ENCODE measurements at regions not wholly inside any gene's neighbourhood (a gene's known extent, or its start where the extent isn't known, plus 50 kb on each side); places are given as distances from the start of the nearest gene placed in this dataset.

- no peaks in the 10 kb centered on the region for H3K36me3 Mint-ChIP-seq (ENCODE audit: low read depth, unreplicated experiment)
- no peak overlapping the region for H3K4me3 Mint-ChIP-seq (ENCODE audit: unreplicated experiment)
- no peaks in the 10 kb centered on the region for H3K27me3 Mint-ChIP-seq (ENCODE audit: unreplicated experiment)
- no peak overlapping the region for H3K27ac Mint-ChIP-seq (ENCODE audit: unreplicated experiment)
- no peaks in the 10 kb centered on the region for H3K9me3 Mint-ChIP-seq (ENCODE audit: unreplicated experiment)
- no peaks in the 10 kb centered on the region for H3K4me1 Mint-ChIP-seq (ENCODE audit: unreplicated experiment)
- TF ChIP-seq CTCF (IDR thresholded peaks at IDR 0.05; ENCODE audit: unreplicated experiment): no peak
- no peak for DNase-seq (ENCODE audit: low spot score)
Observed at GRCh38 chr2:14557111-14557510, 75.4 kb upstream of the LRATD1 start.

- no peak overlapping the region for H3K4me3 Mint-ChIP-seq (ENCODE audit: unreplicated experiment)
- no peaks in the 10 kb centered on the region for H3K27me3 Mint-ChIP-seq (ENCODE audit: unreplicated experiment)
- no peak for DNase-seq (ENCODE audit: low spot score)
- no peaks in the 10 kb centered on the region for H3K4me1 Mint-ChIP-seq (ENCODE audit: unreplicated experiment)
- H3K27ac Mint-ChIP-seq (ENCODE audit: unreplicated experiment): no peak overlapping the region
- no peaks in the 10 kb centered on the region for H3K36me3 Mint-ChIP-seq (ENCODE audit: low read depth, unreplicated experiment)
- no peak for TF ChIP-seq CTCF (IDR thresholded peaks at IDR 0.05; ENCODE audit: unreplicated experiment)
- H3K9me3 Mint-ChIP-seq (ENCODE audit: unreplicated experiment): no peaks in the 10 kb centered on the region
Observed at GRCh38 chr2:14557916-14558315, 74.6 kb upstream of the LRATD1 start.

GRCh38 chr2:14558335-14558919 lies 74.1 kb upstream of the LRATD1 start:
- no peaks in the 10 kb centered on the region for H3K27me3 Mint-ChIP-seq (ENCODE audit: unreplicated experiment)
- no peak for TF ChIP-seq CTCF (IDR thresholded peaks at IDR 0.05; ENCODE audit: unreplicated experiment)
- no peaks in the 10 kb centered on the region for H3K36me3 Mint-ChIP-seq (ENCODE audit: low read depth, unreplicated experiment)
- no peaks in the 10 kb centered on the region for H3K9me3 Mint-ChIP-seq (ENCODE audit: unreplicated experiment)
- no peak overlapping the region for H3K27ac Mint-ChIP-seq (ENCODE audit: unreplicated experiment)
- no peak overlapping the region for H3K4me3 Mint-ChIP-seq (ENCODE audit: unreplicated experiment)
- no peak for DNase-seq (ENCODE audit: low spot score)
- H3K4me1 Mint-ChIP-seq (ENCODE audit: unreplicated experiment): no peaks in the 10 kb centered on the region

GRCh38 chr2:14560716-14561115 lies 71.8 kb upstream of the LRATD1 start:
- no peaks in the 10 kb centered on the region for H3K27me3 Mint-ChIP-seq (ENCODE audit: unreplicated experiment)
- H3K4me1 Mint-ChIP-seq (ENCODE audit: unreplicated experiment): no peaks in the 10 kb centered on the region
- DNase-seq (ENCODE audit: low spot score): no peak
- no peaks in the 10 kb centered on the region for H3K36me3 Mint-ChIP-seq (ENCODE audit: low read depth, unreplicated experiment)
- H3K9me3 Mint-ChIP-seq (ENCODE audit: unreplicated experiment): no peaks in the 10 kb centered on the region
- no peak overlapping the region for H3K27ac Mint-ChIP-seq (ENCODE audit: unreplicated experiment)
- TF ChIP-seq CTCF (IDR thresholded peaks at IDR 0.05; ENCODE audit: unreplicated experiment): no peak
- H3K4me3 Mint-ChIP-seq (ENCODE audit: unreplicated experiment): no peak overlapping the region

GRCh38 chr2:14563324-14563723 lies 69.2 kb upstream of the LRATD1 start:
- no peaks in the 10 kb centered on the region for H3K4me1 Mint-ChIP-seq (ENCODE audit: unreplicated experiment)
- H3K27me3 Mint-ChIP-seq (ENCODE audit: unreplicated experiment): no peaks in the 10 kb centered on the region
- no peak overlapping the region for H3K27ac Mint-ChIP-seq (ENCODE audit: unreplicated experiment)
- TF ChIP-seq CTCF (IDR thresholded peaks at IDR 0.05; ENCODE audit: unreplicated experiment): no peak
- H3K36me3 Mint-ChIP-seq (ENCODE audit: low read depth, unreplicated experiment): no peaks in the 10 kb centered on the region
- no peak for DNase-seq (ENCODE audit: low spot score)
- no peaks in the 10 kb centered on the region for H3K9me3 Mint-ChIP-seq (ENCODE audit: unreplicated experiment)
- H3K4me3 Mint-ChIP-seq (ENCODE audit: unreplicated experiment): no peak overlapping the region
